Activated CD4-positive, alpha-beta T cell treated with anti-CD3 and anti-CD28 coated beads for 24 hours (primary cell): ENCODE measurements at regions not wholly inside any gene's neighbourhood (a gene's known extent, or its start where the extent isn't known, plus 50 kb on each side); places are given as distances from the start of the nearest gene placed in this dataset.

Experiments
- DNase-seq, 2 donors: peaks; one replicate each; pipeline ENCODE4 v3.0.0-alpha.2; 2020; ENCODE audit warnings: low read depth in 2 of 2

GRCh38 chr5:174335682-174336364, 290.3 kb downstream of the NSG2 start:
- no peak for DNase-seq

GRCh38 chr5:174336479-174336878, 291.0 kb downstream of the NSG2 start:
- no peak for DNase-seq

GRCh38 chr5:174337276-174338184, 292.0 kb downstream of the NSG2 start:
- DNase-seq = no peak

- no peak for DNase-seq
These were observed 292.9 kb downstream of the NSG2 start for GRCh38 chr5:174338185-174339010.

DNA sequence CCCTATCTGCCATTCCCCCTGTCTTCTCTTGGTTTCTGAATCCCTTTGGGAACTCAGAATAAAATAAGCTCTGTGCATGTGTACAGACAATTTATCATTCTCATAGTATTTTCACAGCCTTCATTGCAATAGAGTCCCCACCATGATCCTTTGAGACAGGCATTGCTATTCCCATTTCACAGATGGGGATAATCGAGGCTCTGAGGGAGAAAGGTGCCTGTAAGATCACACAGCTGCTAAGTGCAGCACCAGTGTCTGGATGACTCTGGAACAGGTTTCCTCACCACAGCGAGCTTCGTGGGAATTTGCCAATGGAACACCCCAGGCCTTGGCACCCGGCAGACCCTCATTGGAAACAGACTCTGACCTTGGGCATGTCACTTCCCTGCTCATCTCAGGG, 293.6 kb downstream of the NSG2 start:
- DNase-seq = no peak

DNA sequence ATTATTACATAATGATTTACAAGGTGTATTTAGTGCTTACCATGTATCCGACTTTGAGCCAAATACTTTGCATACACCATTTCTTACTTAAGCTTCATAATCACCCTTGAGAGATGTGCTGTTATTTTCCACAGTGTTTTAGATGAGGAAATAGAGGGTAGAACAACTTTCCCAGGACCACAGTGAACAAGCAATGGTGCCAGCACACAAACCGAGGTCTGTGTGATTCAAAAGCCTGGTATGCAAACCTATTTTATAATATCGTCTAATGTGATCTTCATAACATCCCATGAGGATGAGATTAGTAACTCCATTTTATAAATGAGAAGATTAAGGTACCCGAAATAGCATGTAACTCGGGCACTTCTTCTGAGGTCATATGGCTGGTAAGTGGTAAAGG, 294.7 kb downstream of the NSG2 start:
- DNase-seq = no peak

- DNase-seq = no peak
These were observed 297.2 kb downstream of the NSG2 start for GRCh38 chr5:174342696-174343095.

- no peak for DNase-seq
These were observed 298.3 kb downstream of the NSG2 start for GRCh38 chr5:174343826-174344225.

DNA sequence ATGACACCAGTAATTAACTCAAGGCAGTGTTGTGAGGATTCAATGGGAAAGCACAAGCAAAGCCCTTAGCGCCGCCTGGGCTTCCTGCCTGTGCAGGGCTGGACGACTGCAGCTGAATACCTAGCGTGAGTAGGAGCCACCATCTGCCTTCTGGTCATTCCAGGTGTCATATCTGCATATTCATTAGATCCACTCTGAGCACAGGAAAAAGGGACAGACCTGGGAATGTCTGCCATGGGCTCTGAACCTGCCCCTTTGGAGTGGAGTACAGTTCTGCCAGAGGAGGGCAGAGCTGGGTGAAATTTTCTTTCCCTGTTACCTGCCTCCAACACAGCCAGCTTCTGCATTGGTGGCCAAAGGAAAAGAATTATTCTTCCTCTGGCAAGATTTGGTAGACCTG, 298.8 kb downstream of the NSG2 start:
- DNase-seq = no peak

GRCh38 chr5:174347183-174347582, 301.7 kb downstream of the NSG2 start:
- DNase-seq = no peak

DNA sequence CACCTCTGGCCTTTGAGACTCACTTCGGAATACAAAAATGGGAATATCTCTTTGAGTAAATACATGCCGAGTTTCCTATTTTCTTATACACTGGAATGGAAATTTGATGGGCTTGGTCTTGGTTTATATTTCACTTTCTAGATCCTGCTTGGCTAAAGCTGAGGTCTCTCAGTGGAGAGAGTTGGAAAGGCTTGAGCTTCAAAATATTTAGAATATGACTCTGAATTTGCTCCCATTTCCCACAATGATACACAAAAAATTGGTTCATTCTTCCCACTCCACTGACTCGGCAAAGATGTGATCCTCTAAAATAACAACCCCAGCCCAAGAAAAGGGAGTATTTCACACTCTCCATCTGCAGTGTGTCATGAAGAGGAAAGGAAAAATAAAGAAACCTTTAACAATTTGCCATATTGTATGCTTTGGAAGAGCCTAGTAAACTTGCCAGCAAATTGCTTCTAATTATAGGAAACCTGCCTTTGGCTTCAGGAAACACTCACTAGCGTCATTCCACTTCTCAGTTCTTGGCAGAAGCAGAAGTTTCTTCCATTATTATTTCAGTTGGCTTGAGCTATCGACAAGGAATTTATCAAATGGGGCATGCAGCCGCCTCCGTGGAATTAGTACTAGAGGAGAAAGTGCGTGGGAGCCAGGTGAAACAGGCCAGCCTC, 302.9 kb downstream of the NSG2 start:
- DNase-seq = no peak

- no peak for DNase-seq
These were observed 307.2 kb downstream of the NSG2 start for GRCh38 chr5:174352681-174353080.

GRCh38 chr5:174354571-174354970, 309.1 kb downstream of the NSG2 start:
- no peak for DNase-seq

GRCh38 chr5:174355208-174355612, 309.7 kb downstream of the NSG2 start:
- DNase-seq = no peak

- no peak for DNase-seq
These were observed 310.5 kb downstream of the NSG2 start for GRCh38 chr5:174355995-174356394.

DNA sequence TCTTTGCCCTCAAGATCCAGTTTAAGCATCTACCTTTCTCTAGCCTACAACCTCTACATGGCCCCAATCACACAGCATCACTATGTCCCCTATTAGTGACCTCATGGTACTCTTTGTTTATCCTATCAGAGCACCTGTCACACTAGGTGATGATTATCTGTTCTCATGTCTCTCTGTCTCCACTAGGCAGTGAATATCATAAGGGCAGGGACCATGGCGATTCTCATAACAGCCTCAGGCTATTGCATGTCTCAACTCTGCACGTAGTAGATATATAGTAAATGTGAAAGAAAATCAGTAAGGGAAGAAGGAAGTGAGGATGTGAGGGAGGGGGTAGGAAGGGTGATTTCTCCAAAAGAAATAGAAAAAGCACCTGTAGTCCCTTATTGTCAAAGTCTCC, 311.0 kb downstream of the NSG2 start:
- no peak for DNase-seq

DNA sequence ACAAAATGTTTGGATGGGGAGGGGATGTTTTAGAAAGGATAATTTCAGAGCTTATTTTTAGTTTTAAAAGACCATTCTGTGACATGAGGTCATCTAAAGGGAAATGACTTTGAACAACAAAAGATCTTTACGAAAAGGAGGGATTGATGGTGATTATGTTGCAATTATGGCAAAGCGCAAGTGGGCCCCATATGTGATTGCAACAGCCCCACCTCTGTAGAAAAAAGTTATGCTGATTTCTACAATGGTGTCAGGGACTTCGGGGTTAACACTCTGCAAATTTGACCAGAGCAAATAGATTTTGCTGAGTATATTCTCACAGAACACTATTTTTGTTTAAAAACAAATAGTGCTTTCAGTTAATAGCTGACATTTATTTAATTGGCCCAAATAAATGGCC, 312.8 kb downstream of the NSG2 start:
- DNase-seq = no peak

DNA sequence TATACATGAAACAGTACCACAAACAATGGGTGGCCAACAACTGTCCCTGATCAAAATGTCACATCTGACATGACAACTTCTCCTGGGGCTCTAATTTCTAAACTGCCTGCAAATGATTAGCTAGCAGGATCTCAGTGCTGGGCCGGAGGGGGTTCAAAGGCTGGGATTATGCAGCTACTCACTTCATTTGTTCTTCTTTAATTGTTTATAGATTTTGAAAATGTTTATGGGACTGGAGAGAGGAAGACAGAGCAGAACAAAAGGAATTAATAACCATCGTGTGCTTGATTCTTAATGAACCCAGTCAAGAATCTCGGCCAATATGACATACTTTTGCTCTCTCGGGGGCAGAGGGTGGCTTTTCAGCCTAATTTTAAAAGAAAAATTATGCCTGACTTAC, 313.6 kb downstream of the NSG2 start:
- DNase-seq = no peak

- DNase-seq = no peak
These were observed 317.0 kb downstream of the NSG2 start for GRCh38 chr5:174362514-174362913.

DNA sequence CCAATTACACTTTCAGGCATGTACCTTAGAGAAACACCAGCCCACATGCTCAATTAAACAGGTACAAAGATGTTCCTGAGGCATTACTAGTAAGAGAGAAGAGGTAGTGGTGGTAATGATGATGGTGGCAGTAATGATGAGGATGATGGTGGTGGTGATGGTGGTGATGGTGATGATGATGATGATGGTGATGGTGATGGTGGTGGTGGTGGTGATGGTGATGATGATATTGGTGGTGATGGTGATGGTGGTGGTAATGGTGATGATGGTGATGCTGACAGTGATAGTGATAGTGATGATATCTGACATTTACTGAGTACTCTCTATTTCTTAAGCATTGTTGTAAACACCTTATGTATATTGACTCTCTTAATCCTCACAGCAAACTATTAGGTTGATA, 318.4 kb downstream of the NSG2 start:
- DNase-seq = no peak

- DNase-seq = no peak
These were observed 319.2 kb downstream of the NSG2 start for GRCh38 chr5:174364676-174365075.

- no peak for DNase-seq
These were observed 326.1 kb downstream of the NSG2 start for GRCh38 chr5:174371600-174372094.
